ENCODE measurements at regions not wholly inside any gene's neighbourhood (a gene's known extent, or its start where the extent isn't known, plus 50 kb on each side); places are given as distances from the start of the nearest gene placed in this dataset.

DNA sequence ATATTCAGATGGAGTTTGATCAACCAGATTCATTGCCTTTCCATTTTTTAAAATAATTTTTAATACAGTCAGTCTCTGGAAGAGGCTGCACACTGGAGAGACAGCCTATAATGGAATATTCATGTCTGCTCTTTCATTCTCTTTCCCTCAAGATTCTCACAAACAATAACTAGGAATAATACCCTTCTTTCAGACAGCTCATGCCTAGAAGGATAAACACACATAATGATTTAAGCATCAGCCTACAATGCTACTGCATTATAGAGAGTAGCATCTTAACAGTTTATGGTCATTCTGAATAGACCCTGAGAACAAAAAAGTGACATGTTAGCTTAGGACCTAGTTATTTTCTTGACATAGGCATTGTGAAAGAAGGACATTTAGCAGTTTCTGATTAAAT, 1692.3 kb downstream of the GRIK2 start:
- no peak for DNase-seq
- intact Hi-C loops (cut with micrococcal nuclease): no loop called here
- H3K27ac Mint-ChIP-seq: no peak overlapping the region

DNA sequence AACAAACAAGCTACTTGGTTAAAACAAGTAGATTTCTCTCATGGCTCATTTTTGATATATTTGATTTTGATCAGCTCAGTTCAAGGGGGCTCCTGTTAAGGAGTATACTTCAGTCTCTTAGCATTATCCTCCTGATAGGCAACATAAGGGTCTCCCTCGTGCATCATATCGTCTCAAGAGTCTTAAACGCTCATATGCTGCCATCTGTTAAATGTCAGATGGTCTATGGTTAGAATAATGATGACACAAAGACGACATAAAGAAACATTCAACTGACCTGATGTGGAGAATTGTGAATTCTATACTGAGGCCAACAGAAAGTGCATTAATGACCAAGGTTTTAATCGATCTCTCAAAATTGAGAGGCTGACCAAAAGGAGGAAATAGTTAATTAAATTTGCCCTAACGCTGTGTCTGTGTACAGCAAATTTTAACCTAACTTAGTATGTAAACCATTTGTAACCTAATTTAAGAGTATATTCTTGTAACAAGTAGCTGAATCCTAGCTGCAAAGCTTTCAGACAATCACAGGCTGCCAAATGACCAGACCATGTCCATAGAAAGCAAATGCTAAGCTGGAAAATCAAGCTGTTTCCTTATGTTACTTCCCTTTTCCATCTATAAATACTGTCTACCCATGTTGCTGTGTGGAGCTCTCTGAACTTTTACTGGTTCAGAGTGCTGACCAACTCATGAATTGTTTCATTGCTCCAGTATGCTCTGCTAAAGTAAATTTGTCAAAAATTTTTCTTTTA, 1688.5 kb downstream of the GRIK2 start:
- no peak for DNase-seq
- Mint-ChIP-seq H3K4me1 (no peaks in the 10 kb centered on the region), H3K36me3 (ENCODE audit: low read depth) (no peaks in the 10 kb centered on the region), H3K27ac (no peak overlapping the region), H3K4me3 (no peak overlapping the region), H3K9me3 (peaks cover 3% of the 10 kb centered on the region), H3K27me3 (no peaks in the 10 kb centered on the region)
- intact Hi-C loops (cut with micrococcal nuclease): no loop called here

More for the DNA sequence above, 1692.3 kb downstream of the GRIK2 start:
- H3K9me3 Mint-ChIP-seq: no peaks in the 10 kb centered on the region
- H3K27me3 Mint-ChIP-seq: no peaks in the 10 kb centered on the region
- H3K4me3 Mint-ChIP-seq: no peak overlapping the region
- H3K36me3 Mint-ChIP-seq (ENCODE audit: low read depth): no peaks in the 10 kb centered on the region
- H3K4me1 Mint-ChIP-seq: no peaks in the 10 kb centered on the region

DNA sequence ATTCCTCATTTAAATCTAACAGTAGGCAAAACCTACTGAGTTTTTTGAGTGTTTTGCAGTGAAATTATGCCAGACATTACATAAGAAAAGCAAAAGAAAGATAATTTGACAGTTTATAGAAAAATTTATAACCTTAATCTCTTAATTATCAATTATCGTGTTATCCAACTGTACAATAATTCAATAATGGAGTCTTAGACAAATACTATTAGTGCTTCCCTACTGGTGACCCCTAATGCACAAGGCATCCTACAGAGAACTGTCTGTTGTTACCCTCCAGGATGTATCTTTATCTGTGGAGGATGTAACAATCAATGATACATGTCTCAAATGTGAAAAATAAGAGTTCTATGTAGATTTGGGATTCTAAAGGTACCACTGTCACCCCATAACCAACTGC, 1687.6 kb downstream of the GRIK2 start:
- Mint-ChIP-seq H3K27me3 (no peaks in the 10 kb centered on the region), H3K4me3 (no peak overlapping the region), H3K9me3 (peaks cover 3% of the 10 kb centered on the region), H3K27ac (no peak overlapping the region), H3K36me3 (ENCODE audit: low read depth) (no peaks in the 10 kb centered on the region), H3K4me1 (no peaks in the 10 kb centered on the region)
- no peak for DNase-seq
- intact Hi-C loops (cut with micrococcal nuclease): no loop called here

DNA sequence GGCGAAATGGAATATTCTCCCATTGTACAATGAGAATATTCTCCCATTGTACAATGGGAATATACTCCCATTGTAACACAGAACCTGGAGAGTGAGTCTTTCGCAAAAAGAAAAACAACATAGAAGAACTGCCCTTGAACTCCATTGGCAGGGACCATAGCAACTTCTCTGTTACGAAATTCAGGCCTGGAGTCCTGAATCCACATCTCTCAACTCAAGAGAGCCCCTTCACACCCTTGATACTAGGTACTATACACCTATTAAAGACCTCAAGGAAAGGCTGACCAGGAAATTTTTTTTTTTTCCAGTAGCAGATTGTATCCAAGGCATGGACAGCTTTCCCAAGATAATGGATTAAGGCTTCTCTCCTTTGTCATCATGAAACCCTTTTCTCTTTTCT, 1687.0 kb downstream of the GRIK2 start:
- Mint-ChIP-seq H3K27me3 (no peaks in the 10 kb centered on the region), H3K4me3 (no peak overlapping the region), H3K36me3 (ENCODE audit: low read depth) (no peaks in the 10 kb centered on the region), H3K9me3 (peaks cover 3% of the 10 kb centered on the region), H3K4me1 (no peaks in the 10 kb centered on the region), H3K27ac (no peak overlapping the region)
- intact Hi-C loops (cut with micrococcal nuclease): no loop called here
- no peak for DNase-seq

DNA sequence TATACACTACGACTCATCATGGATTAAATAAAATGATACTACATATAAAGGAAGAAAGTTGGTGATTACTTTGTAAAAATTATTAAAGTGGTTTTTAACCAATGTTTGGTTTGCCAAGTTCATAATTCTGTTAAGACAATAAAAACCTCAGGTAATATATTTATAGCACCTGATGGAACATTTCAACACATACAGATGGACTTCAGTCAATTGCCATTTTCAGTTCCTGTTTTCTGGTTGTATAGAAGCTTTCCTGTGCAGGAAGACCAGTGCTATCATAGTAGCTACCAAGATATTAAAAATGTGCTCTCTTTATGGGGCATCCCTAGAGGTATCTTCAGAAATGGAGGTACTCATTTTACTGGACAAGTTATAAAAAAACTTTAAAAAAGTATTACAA, 1686.4 kb downstream of the GRIK2 start:
- no peaks in the 10 kb centered on the region for H3K36me3 Mint-ChIP-seq (ENCODE audit: low read depth)
- H3K27ac Mint-ChIP-seq: no peak overlapping the region
- DNase-seq: no peak
- no peak overlapping the region for H3K4me3 Mint-ChIP-seq
- H3K4me1 Mint-ChIP-seq: no peaks in the 10 kb centered on the region
- intact Hi-C loops (cut with micrococcal nuclease): no loop called here
- no peaks in the 10 kb centered on the region for H3K27me3 Mint-ChIP-seq
- peaks cover 3% of the 10 kb centered on the region for H3K9me3 Mint-ChIP-seq

DNA sequence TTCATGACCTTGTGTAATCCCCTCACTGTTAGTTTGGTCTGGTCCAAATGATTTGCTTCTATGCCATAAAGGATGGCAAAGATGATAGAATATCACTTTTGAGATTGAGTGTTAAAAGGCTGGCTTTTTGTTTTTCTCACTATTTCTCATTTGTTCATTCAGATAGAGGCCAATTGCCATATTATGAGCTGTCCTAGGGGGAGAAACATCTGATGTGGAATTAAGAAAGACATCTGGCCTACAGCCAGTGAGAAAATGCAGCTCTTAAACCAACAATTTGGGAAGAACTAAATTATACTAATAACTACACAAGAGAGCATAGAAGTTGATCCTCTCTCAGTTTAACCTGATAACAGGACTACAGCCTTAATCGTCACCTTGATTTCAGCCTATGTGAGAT, 1668.6 kb downstream of the GRIK2 start:
- Mint-ChIP-seq H3K36me3 (ENCODE audit: low read depth) (no peaks in the 10 kb centered on the region), H3K9me3 (no peaks in the 10 kb centered on the region), H3K4me3 (no peak overlapping the region), H3K27ac (no peak overlapping the region), H3K27me3 (no peaks in the 10 kb centered on the region), H3K4me1 (no peaks in the 10 kb centered on the region)
- DNase-seq: no peak
- intact Hi-C loops (cut with micrococcal nuclease): no loop called here

DNA sequence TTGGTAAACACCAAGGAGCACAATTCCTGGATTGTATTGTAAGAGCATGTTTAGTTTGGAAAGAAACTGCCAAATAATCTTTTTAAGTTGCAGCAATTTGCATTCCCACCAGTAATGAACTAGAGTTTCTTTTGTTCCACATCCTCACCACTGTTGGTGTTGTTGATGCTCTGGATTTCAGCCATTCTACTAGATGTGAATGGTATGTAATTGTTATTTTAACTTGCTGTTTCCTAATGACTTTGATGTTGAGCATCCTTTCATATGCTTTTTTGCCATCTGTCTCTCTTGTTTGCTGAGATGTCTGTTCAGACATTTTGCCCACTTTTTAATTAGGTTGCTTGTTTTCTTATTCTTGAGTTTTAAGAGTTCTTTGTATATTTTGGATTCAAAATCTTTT, 1654.1 kb downstream of the GRIK2 start:
- H3K4me3 Mint-ChIP-seq: no peak overlapping the region

DNA sequence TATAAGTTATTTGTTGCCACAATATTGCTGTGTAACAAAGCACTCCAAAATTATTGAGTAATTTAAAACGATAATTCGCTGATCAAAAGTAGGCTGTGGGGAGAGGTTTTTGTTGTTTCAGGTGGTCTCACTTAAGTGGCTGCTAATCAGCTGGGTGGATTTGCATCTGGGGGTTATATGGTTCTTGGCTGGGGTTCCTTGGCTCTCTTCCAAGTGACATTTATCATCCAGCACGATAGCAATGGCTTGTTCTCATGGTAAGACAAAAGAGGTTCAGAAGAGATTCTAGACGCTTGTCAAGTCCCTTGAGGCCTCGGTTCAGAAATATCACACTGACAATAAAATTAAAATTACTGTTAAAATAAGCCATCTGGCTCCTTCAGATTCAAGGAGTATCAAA, 1648.8 kb downstream of the GRIK2 start:
- no peaks in the 10 kb centered on the region for H3K4me1 Mint-ChIP-seq

More for the DNA sequence above, 1654.1 kb downstream of the GRIK2 start:
- intact Hi-C loops (cut with micrococcal nuclease): no loop called here
- no peak overlapping the region for H3K27ac Mint-ChIP-seq
- H3K27me3 Mint-ChIP-seq: no peaks in the 10 kb centered on the region
- no peaks in the 10 kb centered on the region for H3K9me3 Mint-ChIP-seq
- DNase-seq: no peak
- H3K36me3 Mint-ChIP-seq (ENCODE audit: low read depth): no peaks in the 10 kb centered on the region
- H3K4me1 Mint-ChIP-seq: no peaks in the 10 kb centered on the region

DNA sequence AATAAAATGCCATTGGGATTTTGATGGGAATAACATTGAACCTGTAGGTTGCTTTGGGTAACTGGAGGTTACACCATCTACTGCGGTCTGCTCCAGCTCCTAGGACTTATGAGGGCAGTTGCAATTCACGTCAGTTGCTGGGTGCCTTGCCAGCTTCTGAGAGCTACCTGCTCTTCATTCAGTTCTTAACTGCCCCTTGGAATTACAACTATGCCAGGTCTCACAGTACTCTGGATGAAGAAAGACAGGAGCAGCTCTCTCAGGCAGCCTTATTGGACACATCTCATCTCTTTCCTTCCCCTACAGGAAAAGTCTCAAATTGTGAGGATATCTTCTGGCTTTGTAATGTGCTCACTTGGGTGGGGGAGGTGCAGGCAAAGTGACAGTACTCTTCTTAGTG, 1643.3 kb downstream of the GRIK2 start:
- no peak overlapping the region for H3K4me3 Mint-ChIP-seq
- intact Hi-C loops (cut with micrococcal nuclease): no loop called here
- no peaks in the 10 kb centered on the region for H3K27me3 Mint-ChIP-seq
- H3K27ac Mint-ChIP-seq: no peak overlapping the region
- H3K36me3 Mint-ChIP-seq (ENCODE audit: low read depth): no peaks in the 10 kb centered on the region
- H3K4me1 Mint-ChIP-seq: no peaks in the 10 kb centered on the region
- no peaks in the 10 kb centered on the region for H3K9me3 Mint-ChIP-seq
- no peak for DNase-seq

More for the DNA sequence above, 1648.8 kb downstream of the GRIK2 start:
- Mint-ChIP-seq H3K27ac (no peak overlapping the region), H3K36me3 (ENCODE audit: low read depth) (no peaks in the 10 kb centered on the region), H3K4me3 (no peak overlapping the region), H3K9me3 (no peaks in the 10 kb centered on the region), H3K27me3 (no peaks in the 10 kb centered on the region)
- intact Hi-C loops (cut with micrococcal nuclease): no loop called here
- no peak for DNase-seq

DNA sequence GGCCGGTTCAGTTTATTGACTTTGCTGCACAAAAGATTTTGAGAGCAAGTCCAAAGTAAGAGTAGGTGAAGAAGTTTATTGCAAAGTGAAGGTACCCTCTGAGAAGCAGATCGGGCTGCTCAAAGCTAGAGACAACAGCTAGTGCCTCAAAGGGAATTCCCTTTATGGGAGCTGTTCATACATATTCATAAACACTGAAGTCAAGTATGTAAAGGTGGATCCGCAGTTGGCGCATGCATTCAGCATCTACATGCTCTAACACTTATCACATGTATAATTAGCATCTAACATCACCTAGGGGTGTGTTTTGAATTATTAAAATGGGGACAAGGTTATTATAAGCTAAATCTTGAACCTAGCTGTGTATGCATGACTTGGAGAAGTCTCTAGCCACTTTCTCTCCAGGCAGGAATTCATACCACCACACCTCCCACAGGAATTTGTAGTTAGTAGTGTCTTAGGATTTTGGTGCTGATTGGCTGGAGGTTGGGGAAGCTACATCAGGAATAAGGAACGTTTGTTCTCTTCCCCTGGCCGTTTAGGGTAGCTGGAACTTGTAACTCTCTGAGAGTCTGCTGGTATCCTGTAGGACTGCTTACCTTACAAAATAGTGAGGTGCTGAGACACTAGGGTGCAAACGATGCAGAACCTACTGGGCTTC, 1633.9 kb downstream of the GRIK2 start:
- no peaks in the 10 kb centered on the region for H3K9me3 Mint-ChIP-seq
- intact Hi-C loops (cut with micrococcal nuclease): no loop called here
- no peak overlapping the region for H3K4me3 Mint-ChIP-seq
- no peak overlapping the region for H3K27ac Mint-ChIP-seq
- H3K27me3 Mint-ChIP-seq: no peaks in the 10 kb centered on the region
- no peaks in the 10 kb centered on the region for H3K36me3 Mint-ChIP-seq (ENCODE audit: low read depth)
- DNase-seq: no peak
- H3K4me1 Mint-ChIP-seq: no peaks in the 10 kb centered on the region

DNA sequence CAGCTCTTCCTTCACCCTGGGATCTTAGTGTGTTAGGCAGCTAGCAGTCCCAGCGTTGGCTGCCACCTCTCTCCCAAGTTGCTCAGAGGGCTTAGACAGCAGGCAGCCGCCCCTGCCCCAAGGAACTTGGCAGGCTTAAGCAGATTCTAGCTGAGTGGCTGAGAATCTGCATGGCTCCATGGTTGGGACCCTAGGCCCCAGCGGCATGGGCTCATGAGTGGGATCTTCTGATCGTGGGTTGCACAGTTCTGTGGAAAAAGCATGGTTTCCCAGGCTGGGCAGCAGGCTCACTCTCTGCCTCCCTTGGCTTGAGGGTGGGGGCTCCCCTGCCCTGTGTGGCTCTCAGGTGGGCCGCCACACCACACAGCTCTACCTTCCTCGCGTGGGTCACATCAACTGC, 1624.9 kb downstream of the GRIK2 start:
- intact Hi-C loops (cut with micrococcal nuclease): no loop called here
- no peak overlapping the region for H3K4me3 Mint-ChIP-seq
- no peak for DNase-seq
- no peaks in the 10 kb centered on the region for H3K4me1 Mint-ChIP-seq
- no peaks in the 10 kb centered on the region for H3K9me3 Mint-ChIP-seq
- no peaks in the 10 kb centered on the region for H3K27me3 Mint-ChIP-seq
- no peak overlapping the region for H3K27ac Mint-ChIP-seq
- H3K36me3 Mint-ChIP-seq (ENCODE audit: low read depth): no peaks in the 10 kb centered on the region

DNA sequence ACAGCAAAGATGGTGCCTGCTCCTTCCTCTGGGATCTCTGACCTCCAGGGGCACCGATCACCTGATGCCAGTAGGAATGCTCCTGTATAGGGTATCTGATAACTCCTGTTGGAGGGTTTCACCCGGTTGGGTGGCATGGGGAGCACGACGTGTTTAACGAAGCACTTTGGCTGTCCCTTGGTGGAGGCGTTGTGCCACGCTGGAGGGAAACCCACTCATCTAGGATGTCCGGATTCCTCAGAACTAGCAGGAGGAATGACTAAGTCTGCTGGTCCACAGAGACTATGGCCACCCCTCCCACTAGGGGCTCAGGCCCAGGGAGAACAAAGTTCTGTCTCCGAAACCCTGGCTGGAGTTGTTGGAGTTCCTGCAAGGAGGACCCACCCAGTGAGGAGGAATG, 1624.4 kb downstream of the GRIK2 start:
- H3K9me3 Mint-ChIP-seq: no peaks in the 10 kb centered on the region
- no peak overlapping the region for H3K27ac Mint-ChIP-seq
- intact Hi-C loops (cut with micrococcal nuclease): no loop called here
- H3K4me1 Mint-ChIP-seq: no peaks in the 10 kb centered on the region
- no peaks in the 10 kb centered on the region for H3K27me3 Mint-ChIP-seq
- no peak for DNase-seq
- H3K36me3 Mint-ChIP-seq (ENCODE audit: low read depth): no peaks in the 10 kb centered on the region
- no peak overlapping the region for H3K4me3 Mint-ChIP-seq

DNA sequence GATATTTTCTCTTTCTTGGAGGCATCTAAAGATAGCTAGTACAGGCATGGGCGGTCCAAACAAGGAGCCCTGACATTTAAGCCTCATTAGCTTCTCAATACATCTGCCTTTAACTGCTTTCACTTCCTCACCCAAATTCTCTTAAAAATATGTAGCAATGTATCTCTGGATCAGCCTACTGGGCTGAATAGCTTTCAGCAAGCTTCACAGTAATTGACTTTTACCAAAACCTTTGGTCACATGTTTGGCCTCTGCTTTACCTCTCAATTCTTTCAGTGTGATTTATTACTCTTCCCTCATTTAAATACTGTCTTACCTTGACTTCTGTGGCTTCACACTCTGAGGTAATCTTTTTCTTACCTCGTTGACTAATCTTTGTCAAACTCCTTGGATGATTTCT, 1618.1 kb downstream of the GRIK2 start:
- DNase-seq: no peak
- intact Hi-C loops (cut with micrococcal nuclease): no loop called here
- Mint-ChIP-seq H3K36me3 (ENCODE audit: low read depth) (no peaks in the 10 kb centered on the region), H3K27me3 (no peaks in the 10 kb centered on the region), H3K27ac (no peak overlapping the region), H3K4me1 (no peaks in the 10 kb centered on the region), H3K4me3 (no peak overlapping the region), H3K9me3 (peaks cover 4% of the 10 kb centered on the region)

DNA sequence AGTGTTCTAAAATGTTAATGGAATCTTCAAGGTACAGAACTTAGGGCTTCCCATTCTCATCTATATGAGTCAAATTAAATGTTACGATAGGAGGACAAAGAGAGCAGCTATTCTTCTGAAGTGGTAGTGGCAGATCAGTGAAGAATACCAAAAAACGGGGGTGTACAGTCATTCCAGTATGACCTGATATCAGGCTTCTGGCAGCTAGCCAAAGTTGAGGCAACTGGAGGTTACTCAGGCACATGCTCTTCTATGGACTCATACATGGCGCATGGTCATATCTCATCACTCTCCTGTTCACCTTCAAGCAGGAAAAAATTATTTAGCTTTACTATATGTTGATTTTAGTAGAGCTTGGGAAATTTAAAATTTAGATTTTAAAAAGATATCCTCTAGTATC, 1608.8 kb downstream of the GRIK2 start:
- Mint-ChIP-seq H3K9me3 (peaks cover 6% of the 10 kb centered on the region), H3K4me1 (no peaks in the 10 kb centered on the region), H3K27me3 (no peaks in the 10 kb centered on the region), H3K4me3 (no peak overlapping the region), H3K36me3 (ENCODE audit: low read depth) (no peaks in the 10 kb centered on the region), H3K27ac (no peak overlapping the region)
- intact Hi-C loops (cut with micrococcal nuclease): no loop called here
- no peak for DNase-seq

DNA sequence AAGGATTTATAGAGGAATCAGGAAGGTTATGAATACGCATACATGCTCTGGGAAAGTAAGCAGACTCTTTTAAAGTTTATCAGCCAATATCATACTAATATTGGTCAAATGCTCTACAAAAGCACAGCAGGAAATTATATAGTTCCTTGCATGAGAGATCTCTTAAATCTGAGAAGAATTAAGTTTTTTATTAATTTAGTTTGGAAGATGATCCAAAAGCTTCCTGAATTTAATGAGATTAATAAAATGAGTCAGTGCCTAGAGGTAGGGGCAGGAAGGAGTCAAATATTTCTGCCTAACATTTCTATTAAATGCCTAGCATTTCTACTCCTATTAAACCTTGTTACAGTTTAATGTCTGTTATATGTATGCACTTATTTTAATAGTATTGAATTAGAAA, 1608.2 kb downstream of the GRIK2 start:
- no peaks in the 10 kb centered on the region for H3K27me3 Mint-ChIP-seq
- H3K27ac Mint-ChIP-seq: no peak overlapping the region
- no peaks in the 10 kb centered on the region for H3K36me3 Mint-ChIP-seq (ENCODE audit: low read depth)
- no peak for DNase-seq
- H3K9me3 Mint-ChIP-seq: peaks cover 6% of the 10 kb centered on the region
- H3K4me3 Mint-ChIP-seq: no peak overlapping the region
- H3K4me1 Mint-ChIP-seq: no peaks in the 10 kb centered on the region
- intact Hi-C loops (cut with micrococcal nuclease): no loop called here
